WTC11 (cell line): ENCODE measurements at regions not wholly inside any gene's neighbourhood (a gene's known extent, or its start where the extent isn't known, plus 50 kb on each side); places are given as distances from the start of the nearest gene placed in this dataset.
A peak's percentile ranks its signal among the peaks of the same experiment; 100 is the strongest.

Source experiments
- ATAC-seq: fragments of 200-7000 bp; cut with Tn5 transposase; 2 replicates; pipeline ENCODE4 v1.10.0; 2021; ENCODE audit warnings: mild to moderate bottlenecking, moderate library complexity
- CTCF ChIA-PET: fragments of 300-600 bp; sonication (Branson Sonifier 250); formaldehyde crosslinking; loops from one replicate; lab custom pipeline; 2021; ENCODE audit warnings: antibody characterized with exemption; lab: Charles Lee
- POLR2A ChIA-PET: fragments of 350-600 bp; sonication (Branson Sonifier 250); formaldehyde crosslinking; loops from one replicate; lab custom pipeline; 2021; ENCODE audit warnings: antibody characterized with exemption; lab: Charles Lee
- DNase-seq: peaks from one replicate; pipeline ENCODE4 v3.0.0; 2021; ENCODE audit warnings: low spot score
- H3K27ac Mint-ChIP-seq: 2 replicates; pipeline ENCODE4 v1.8.0; 2021; ENCODE audit warnings: mixed read lengths
- H3K27me3 Mint-ChIP-seq: 2 replicates; pipeline ENCODE4 v1.8.0; 2021; ENCODE audit warnings: low read depth, mild to moderate bottlenecking, moderate library complexity, mixed read lengths
- H3K36me3 Mint-ChIP-seq: 2 replicates; pipeline ENCODE4 v1.8.0; 2021; ENCODE audit warnings: mixed read lengths
- H3K4me1 Mint-ChIP-seq: 2 replicates; pipeline ENCODE4 v1.8.0; 2022; ENCODE audit warnings: mixed read lengths
- H3K4me3 Mint-ChIP-seq: 2 replicates; pipeline ENCODE4 v1.8.0; 2021; ENCODE audit warnings: mild to moderate bottlenecking, moderate library complexity, mixed read lengths
- H3K9me3 Mint-ChIP-seq: 2 replicates; pipeline ENCODE4 v1.8.0; 2021; ENCODE audit warnings: mixed read lengths
- CBFB ChIP-seq: sonication (generic); formaldehyde crosslinking; IDR thresholded peaks from 2 replicates; pipeline ENCODE4 v1.8.1; 2022; ENCODE audit warnings: mild to moderate bottlenecking, low read depth, missing genetic modification reagents
- GABPB1 ChIP-seq: sonication (generic); formaldehyde crosslinking; IDR thresholded peaks from 2 replicates; pipeline ENCODE4 v1.8.1; 2023; ENCODE audit warnings: mild to moderate bottlenecking, missing genetic modification reagents
- HMGA2 ChIP-seq: fragments of 250-450 bp; sonication (Bioruptor Pico); IDR thresholded peaks from 2 replicates; pipeline ENCODE4 v1.4.0; 2021; ENCODE audit warnings: mild to moderate bottlenecking, moderate library complexity
- IRF2 ChIP-seq: sonication (generic); formaldehyde crosslinking; IDR thresholded peaks from 2 replicates; pipeline ENCODE4 v1.8.0; 2022; ENCODE audit warnings: low read depth, missing genetic modification reagents, borderline replicate concordance
- NFE2L1 ChIP-seq: sonication (generic); formaldehyde crosslinking; IDR thresholded peaks from 2 replicates; pipeline ENCODE4 v1.8.1; 2023; ENCODE audit warnings: missing genetic modification reagents
- NR3C1 ChIP-seq: sonication (generic); formaldehyde crosslinking; conservative IDR thresholded peaks from 2 replicates; pipeline ENCODE4 v1.8.1; 2023; ENCODE audit warnings: low read depth, mild to moderate bottlenecking, missing genetic modification reagents
- PRRX2 ChIP-seq: fragments of 250-450 bp; sonication (Bioruptor Pico); IDR thresholded peaks from 2 replicates; pipeline ENCODE4 v1.8.0; 2021; ENCODE audit warnings: mild to moderate bottlenecking
- SOX15 ChIP-seq: fragments of 250-450 bp; sonication (Bioruptor Pico); IDR thresholded peaks from 2 replicates; pipeline ENCODE4 v1.9.0; 2021; ENCODE audit warnings: mild to moderate bottlenecking
- TEAD4 ChIP-seq: sonication (generic); formaldehyde crosslinking; IDR thresholded peaks from 2 replicates; pipeline ENCODE4 v1.8.0; 2022; ENCODE audit warnings: mild to moderate bottlenecking, missing genetic modification reagents
- TP53 ChIP-seq: sonication (generic); formaldehyde crosslinking; IDR thresholded peaks from 2 replicates; pipeline ENCODE4 v1.8.1; 2023; ENCODE audit warnings: mild to moderate bottlenecking, missing genetic modification reagents
- ZNF671 ChIP-seq: fragments of 250-450 bp; sonication (Bioruptor Pico); IDR thresholded peaks from 2 replicates; pipeline ENCODE4 v1.8.0; 2021; ENCODE audit warnings: mild to moderate bottlenecking
- TF ChIP-seq, protein P1 (sequence below): fragments of 250-450 bp; sonication (Bioruptor Pico); IDR thresholded peaks from 2 replicates; pipeline ENCODE4 v1.9.0; 2021; ENCODE audit warnings: moderate library complexity, mild to moderate bottlenecking, inconsistent platforms, borderline replicate concordance
- TF ChIP-seq, protein P2 (sequence below): fragments of 250-450 bp; sonication (Bioruptor Pico); IDR thresholded peaks from 2 replicates; pipeline ENCODE4 v2.1.2; 2022; ENCODE audit warnings: mild to moderate bottlenecking, moderate library complexity
- TF ChIP-seq, protein P3 (sequence below): fragments of 250-450 bp; sonication (Bioruptor Pico); conservative IDR thresholded peaks from 2 replicates; pipeline ENCODE4 v1.9.0; 2021; ENCODE audit warnings: mild to moderate bottlenecking
- TF ChIP-seq, protein P4 (sequence below): sonication (generic); formaldehyde crosslinking; IDR thresholded peaks from 2 replicates; pipeline ENCODE4 v1.8.0; 2022; ENCODE audit warnings: mild to moderate bottlenecking, missing genetic modification reagents
- TF ChIP-seq, protein P5 (sequence below): sonication (generic); formaldehyde crosslinking; IDR thresholded peaks from 2 replicates; pipeline ENCODE4 v1.8.0; 2023; ENCODE audit warnings: missing genetic modification reagents
- TF ChIP-seq, protein P6 (sequence below): fragments of 250-450 bp; sonication (Bioruptor Pico); IDR thresholded peaks from 2 replicates; pipeline ENCODE4 v1.9.0; 2021; ENCODE audit warnings: mild to moderate bottlenecking, borderline replicate concordance

DNA sequence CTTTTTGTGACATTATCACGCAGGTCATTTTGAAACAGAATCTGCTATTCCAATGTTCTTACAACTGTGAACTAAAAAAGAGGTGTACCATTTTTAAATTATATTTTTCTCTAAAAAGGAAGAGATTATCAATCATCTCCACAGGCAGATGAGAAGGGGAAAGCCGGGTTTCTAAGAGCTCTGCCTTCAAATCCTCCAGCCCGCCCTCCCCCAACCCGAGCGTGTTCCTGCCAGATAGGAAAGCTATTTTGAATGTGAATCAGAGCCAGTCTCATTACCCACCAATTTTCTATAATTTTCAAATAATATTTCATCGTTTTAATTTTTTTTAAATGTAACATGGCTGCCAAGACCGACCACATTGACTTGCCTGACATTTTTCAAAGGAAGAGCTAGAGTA, 65.9 kb downstream of the KCNF1 start (continued):
- TF ChIP-seq, protein P1, sequence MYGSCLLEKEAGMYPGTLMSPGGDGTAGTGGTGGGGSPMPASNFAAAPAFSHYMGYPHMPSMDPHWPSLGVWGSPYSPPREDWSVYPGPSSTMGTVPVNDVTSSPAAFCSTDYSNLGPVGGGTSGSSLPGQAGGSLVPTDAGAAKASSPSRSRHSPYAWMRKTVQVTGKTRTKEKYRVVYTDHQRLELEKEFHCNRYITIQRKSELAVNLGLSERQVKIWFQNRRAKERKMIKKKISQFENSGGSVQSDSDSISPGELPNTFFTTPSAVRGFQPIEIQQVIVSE (CRISPR knock-in tag): no peak
- TF ChIP-seq PRRX2 (CRISPR knock-in tag) (no peak), NR3C1 (CRISPR knock-in tag) (no peak), TEAD4 (CRISPR knock-in tag) (no peak)

DNA sequence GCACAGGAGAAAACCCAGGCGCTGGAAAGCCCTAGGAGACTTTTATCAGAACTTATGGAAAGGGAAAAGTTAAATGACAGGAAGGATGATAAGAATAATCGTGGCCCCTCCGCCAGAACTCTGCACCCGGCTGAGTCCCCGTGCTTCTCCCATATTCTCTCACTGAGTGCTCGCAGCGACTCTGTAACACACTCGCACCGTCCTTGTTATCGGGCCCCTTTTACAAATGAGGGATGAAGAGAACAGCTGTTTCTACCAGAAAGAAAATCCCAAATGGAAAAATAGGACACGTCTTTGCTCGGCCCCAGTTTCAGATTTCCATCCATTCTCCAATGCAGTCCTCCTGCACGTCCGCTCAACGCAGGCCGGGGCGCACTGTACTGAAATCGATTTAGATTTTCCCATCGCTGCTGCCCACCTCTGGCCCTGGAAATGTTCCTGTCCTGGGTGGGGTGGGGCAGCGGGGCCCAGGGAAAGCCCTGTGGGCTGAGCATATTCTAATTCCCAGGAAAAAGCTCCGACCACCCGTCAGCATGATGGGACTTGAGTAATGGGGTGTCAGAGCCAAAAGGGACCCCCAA, 66.4 kb downstream of the KCNF1 start:
- Mint-ChIP-seq H3K4me1 (peaks cover 32% of the 10 kb centered on the region), H3K9me3 (peaks cover 8% of the 10 kb centered on the region), H3K27me3 (no peaks in the 10 kb centered on the region), H3K27ac (peak overlapping the region; percentile 15; the same call in 1 of the 2 replicates), H3K36me3 (no peaks in the 10 kb centered on the region), H3K4me3 (no peak overlapping the region)
- CTCF ChIA-PET: interaction anchor here (0.6 to 1.3 kb wide), 4 partner anchors 64 to 154 kb away, joined by 3 to 4 read pairs (median 3); a partner anchor contains a TSS
- POLR2A ChIA-PET: interaction anchor here (0.7 to 0.8 kb wide), 2 partner anchors 19 to 72 kb away, joined by 3 to 4 read pairs; no protein-coding TSS in a partner anchor
- no peak for TF ChIP-seq CBFB
- TF ChIP-seq, protein P2, sequence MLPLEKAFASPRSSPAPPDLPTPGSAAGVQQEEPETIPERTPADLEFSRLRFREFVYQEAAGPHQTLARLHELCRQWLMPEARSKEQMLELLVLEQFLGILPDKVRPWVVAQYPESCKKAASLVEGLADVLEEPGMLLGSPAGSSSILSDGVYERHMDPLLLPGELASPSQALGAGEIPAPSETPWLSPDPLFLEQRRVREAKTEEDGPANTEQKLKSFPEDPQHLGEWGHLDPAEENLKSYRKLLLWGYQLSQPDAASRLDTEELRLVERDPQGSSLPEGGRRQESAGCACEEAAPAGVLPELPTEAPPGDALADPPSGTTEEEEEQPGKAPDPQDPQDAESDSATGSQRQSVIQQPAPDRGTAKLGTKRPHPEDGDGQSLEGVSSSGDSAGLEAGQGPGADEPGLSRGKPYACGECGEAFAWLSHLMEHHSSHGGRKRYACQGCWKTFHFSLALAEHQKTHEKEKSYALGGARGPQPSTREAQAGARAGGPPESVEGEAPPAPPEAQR: no peak
- TF ChIP-seq, protein P3, sequence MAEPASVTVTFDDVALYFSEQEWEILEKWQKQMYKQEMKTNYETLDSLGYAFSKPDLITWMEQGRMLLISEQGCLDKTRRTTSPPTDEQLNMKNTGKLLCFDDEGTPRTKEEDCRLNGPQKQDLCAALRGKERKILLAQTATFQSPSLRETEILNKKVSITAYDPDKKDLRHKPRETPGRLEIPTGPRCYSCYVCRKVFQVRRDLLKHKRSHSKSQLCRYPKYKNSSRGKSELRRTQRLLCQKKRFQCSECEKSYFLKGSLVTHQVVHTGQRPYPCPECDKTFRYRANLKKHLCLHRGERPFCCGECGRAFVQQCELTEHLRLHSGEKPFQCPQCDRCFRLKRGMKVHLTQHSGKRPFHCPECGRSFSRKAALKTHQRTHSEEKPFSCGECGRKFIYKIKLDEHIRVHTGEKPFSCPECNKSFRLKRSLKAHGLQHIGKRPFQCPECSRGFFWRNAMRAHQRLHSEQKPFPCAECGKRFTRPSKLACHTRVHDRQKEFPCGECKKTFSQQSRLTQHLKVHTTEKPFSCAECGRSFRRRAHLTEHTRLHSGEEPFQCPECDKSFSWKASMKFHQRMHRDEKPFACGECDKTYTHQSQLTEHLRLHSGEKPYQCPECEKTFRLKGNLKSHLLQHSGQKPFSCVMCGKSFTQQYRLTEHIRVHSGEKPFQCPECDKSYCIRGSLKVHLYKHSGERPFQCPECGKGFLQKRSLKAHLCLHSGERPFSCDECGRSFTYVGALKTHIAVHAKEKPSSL: no peak
- no peak for TF ChIP-seq HMGA2
- no peak for TF ChIP-seq NFE2L1 (CRISPR knock-in tag)
- TF ChIP-seq, protein P4, sequence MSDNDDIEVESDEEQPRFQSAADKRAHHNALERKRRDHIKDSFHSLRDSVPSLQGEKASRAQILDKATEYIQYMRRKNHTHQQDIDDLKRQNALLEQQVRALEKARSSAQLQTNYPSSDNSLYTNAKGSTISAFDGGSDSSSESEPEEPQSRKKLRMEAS (CRISPR knock-in tag): no peak
- TF ChIP-seq, protein P5, sequence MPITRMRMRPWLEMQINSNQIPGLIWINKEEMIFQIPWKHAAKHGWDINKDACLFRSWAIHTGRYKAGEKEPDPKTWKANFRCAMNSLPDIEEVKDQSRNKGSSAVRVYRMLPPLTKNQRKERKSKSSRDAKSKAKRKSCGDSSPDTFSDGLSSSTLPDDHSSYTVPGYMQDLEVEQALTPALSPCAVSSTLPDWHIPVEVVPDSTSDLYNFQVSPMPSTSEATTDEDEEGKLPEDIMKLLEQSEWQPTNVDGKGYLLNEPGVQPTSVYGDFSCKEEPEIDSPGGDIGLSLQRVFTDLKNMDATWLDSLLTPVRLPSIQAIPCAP (CRISPR knock-in tag): no peak
- TF ChIP-seq GABPB1 (CRISPR knock-in tag): no peak
- TF ChIP-seq, protein P6, sequence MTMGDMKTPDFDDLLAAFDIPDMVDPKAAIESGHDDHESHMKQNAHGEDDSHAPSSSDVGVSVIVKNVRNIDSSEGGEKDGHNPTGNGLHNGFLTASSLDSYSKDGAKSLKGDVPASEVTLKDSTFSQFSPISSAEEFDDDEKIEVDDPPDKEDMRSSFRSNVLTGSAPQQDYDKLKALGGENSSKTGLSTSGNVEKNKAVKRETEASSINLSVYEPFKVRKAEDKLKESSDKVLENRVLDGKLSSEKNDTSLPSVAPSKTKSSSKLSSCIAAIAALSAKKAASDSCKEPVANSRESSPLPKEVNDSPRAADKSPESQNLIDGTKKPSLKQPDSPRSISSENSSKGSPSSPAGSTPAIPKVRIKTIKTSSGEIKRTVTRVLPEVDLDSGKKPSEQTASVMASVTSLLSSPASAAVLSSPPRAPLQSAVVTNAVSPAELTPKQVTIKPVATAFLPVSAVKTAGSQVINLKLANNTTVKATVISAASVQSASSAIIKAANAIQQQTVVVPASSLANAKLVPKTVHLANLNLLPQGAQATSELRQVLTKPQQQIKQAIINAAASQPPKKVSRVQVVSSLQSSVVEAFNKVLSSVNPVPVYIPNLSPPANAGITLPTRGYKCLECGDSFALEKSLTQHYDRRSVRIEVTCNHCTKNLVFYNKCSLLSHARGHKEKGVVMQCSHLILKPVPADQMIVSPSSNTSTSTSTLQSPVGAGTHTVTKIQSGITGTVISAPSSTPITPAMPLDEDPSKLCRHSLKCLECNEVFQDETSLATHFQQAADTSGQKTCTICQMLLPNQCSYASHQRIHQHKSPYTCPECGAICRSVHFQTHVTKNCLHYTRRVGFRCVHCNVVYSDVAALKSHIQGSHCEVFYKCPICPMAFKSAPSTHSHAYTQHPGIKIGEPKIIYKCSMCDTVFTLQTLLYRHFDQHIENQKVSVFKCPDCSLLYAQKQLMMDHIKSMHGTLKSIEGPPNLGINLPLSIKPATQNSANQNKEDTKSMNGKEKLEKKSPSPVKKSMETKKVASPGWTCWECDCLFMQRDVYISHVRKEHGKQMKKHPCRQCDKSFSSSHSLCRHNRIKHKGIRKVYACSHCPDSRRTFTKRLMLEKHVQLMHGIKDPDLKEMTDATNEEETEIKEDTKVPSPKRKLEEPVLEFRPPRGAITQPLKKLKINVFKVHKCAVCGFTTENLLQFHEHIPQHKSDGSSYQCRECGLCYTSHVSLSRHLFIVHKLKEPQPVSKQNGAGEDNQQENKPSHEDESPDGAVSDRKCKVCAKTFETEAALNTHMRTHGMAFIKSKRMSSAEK (CRISPR knock-in tag): no peak
- TF ChIP-seq IRF2: no peak
- no peak for TF ChIP-seq ZNF671
- TF ChIP-seq SOX15: no peak
- no peak for TF ChIP-seq TP53 (CRISPR knock-in tag)
- no peak for DNase-seq
- no peak for ATAC-seq
